Activated T-cell treated with anti-CD3 and anti-CD28 coated beads, Interleukin-2, amount 50 U/mL, for 24 hours (primary cell): ENCODE measurements at regions not wholly inside any gene's neighbourhood (a gene's known extent, or its start where the extent isn't known, plus 50 kb on each side); places are given as distances from the start of the nearest gene placed in this dataset.
"Not testable (repeated sequence)": the region's sequence is repeated elsewhere in the genome, so short reads cannot be mapped to it uniquely, and the experiment has no call there.

Experiments
- DNase-seq: peaks from one replicate; pipeline ENCODE4 v3.0.0-alpha.2; 2020
- H3K27ac Mint-ChIP-seq: 2 replicates; pipeline ENCODE4 v1.8.0; 2020; ENCODE audit warnings: mild to moderate bottlenecking, mixed read lengths
- H3K27me3 Mint-ChIP-seq: 2 replicates; pipeline ENCODE4 v1.8.0; 2020; ENCODE audit warnings: mixed read lengths
- H3K36me3 Mint-ChIP-seq: 2 replicates; pipeline ENCODE4 v1.8.0; 2020; ENCODE audit warnings: low read depth, mixed read lengths
- H3K4me1 Mint-ChIP-seq: 2 replicates; pipeline ENCODE4 v1.8.0; 2020; ENCODE audit warnings: low read depth, mixed read lengths
- H3K4me3 Mint-ChIP-seq: 2 replicates; pipeline ENCODE4 v1.8.0; 2020; ENCODE audit warnings: mild to moderate bottlenecking, moderate library complexity, mixed read lengths
- H3K9me3 Mint-ChIP-seq: 2 replicates; pipeline ENCODE4 v1.8.0; 2020; ENCODE audit warnings: mixed read lengths

GRCh38 chr14:84065811-84066210 lies 1464.1 kb upstream of the FLRT2 start:
- DNase-seq, result no peak
- H3K27me3 Mint-ChIP-seq, result no peaks in the 10 kb centered on the region
- H3K4me3 Mint-ChIP-seq, result no peak overlapping the region
- H3K36me3 Mint-ChIP-seq, result no peaks in the 10 kb centered on the region
- H3K9me3 Mint-ChIP-seq, result peaks cover 18% of the 10 kb centered on the region
- no peaks in the 10 kb centered on the region for H3K4me1 Mint-ChIP-seq
- H3K27ac Mint-ChIP-seq, result no peak overlapping the region

- H3K27ac Mint-ChIP-seq, result no peak overlapping the region
- DNase-seq, result no peak
- no peak overlapping the region for H3K4me3 Mint-ChIP-seq
- no peaks in the 10 kb centered on the region for H3K27me3 Mint-ChIP-seq
- H3K36me3 Mint-ChIP-seq, result no peaks in the 10 kb centered on the region
- H3K4me1 Mint-ChIP-seq, result no peaks in the 10 kb centered on the region
- peaks cover 15% of the 10 kb centered on the region for H3K9me3 Mint-ChIP-seq
Observed at GRCh38 chr14:84068288-84068687, 1461.7 kb upstream of the FLRT2 start.

- H3K4me1 Mint-ChIP-seq, result no peaks in the 10 kb centered on the region
- H3K36me3 Mint-ChIP-seq, result no peaks in the 10 kb centered on the region
- H3K9me3 Mint-ChIP-seq, result peaks cover 18% of the 10 kb centered on the region
- no peak overlapping the region for H3K4me3 Mint-ChIP-seq
- no peaks in the 10 kb centered on the region for H3K27me3 Mint-ChIP-seq
- no peak for DNase-seq
- no peak overlapping the region for H3K27ac Mint-ChIP-seq
Observed at GRCh38 chr14:84071061-84071460, 1458.9 kb upstream of the FLRT2 start.

- H3K27me3 Mint-ChIP-seq, result no peaks in the 10 kb centered on the region
- H3K4me1 Mint-ChIP-seq, result no peaks in the 10 kb centered on the region
- H3K4me3 Mint-ChIP-seq, result no peak overlapping the region
- DNase-seq, result no peak
- no peak overlapping the region for H3K27ac Mint-ChIP-seq
- H3K36me3 Mint-ChIP-seq, result no peaks in the 10 kb centered on the region
- H3K9me3 Mint-ChIP-seq, result peaks cover 14% of the 10 kb centered on the region
Observed at GRCh38 chr14:84074626-84075025, 1455.3 kb upstream of the FLRT2 start.

GRCh38 chr14:84080944-84081343 lies 1449.0 kb upstream of the FLRT2 start:
- Mint-ChIP-seq H3K4me1 (no peaks in the 10 kb centered on the region), H3K4me3 (no peak overlapping the region), H3K27ac (no peak overlapping the region), H3K27me3 (no peaks in the 10 kb centered on the region), H3K36me3 (no peaks in the 10 kb centered on the region), H3K9me3 (peaks cover 9% of the 10 kb centered on the region)
- DNase-seq, result no peak

- Mint-ChIP-seq H3K36me3 (no peaks in the 10 kb centered on the region), H3K9me3 (peaks cover 13% of the 10 kb centered on the region), H3K27ac (no peak overlapping the region)
Observed at GRCh38 chr14:84084056-84084630, 1445.8 kb upstream of the FLRT2 start.

GRCh38 chr14:84085493-84085892 lies 1444.5 kb upstream of the FLRT2 start:
- DNase-seq, result no peak
- Mint-ChIP-seq H3K36me3 (no peaks in the 10 kb centered on the region), H3K27ac (no peak overlapping the region), H3K4me3 (no peak overlapping the region), H3K9me3 (peaks cover 8% of the 10 kb centered on the region), H3K4me1 (no peaks in the 10 kb centered on the region), H3K27me3 (no peaks in the 10 kb centered on the region)

More at GRCh38 chr14:84084056-84084630, 1445.8 kb upstream of the FLRT2 start:
- Mint-ChIP-seq H3K4me1 (no peaks in the 10 kb centered on the region), H3K4me3 (no peak overlapping the region), H3K27me3 (no peaks in the 10 kb centered on the region)
- DNase-seq, result no peak

- no peaks in the 10 kb centered on the region for H3K4me1 Mint-ChIP-seq
- no peak overlapping the region for H3K27ac Mint-ChIP-seq
- H3K4me3 Mint-ChIP-seq, result no peak overlapping the region
Observed at GRCh38 chr14:84086714-84087113, 1443.2 kb upstream of the FLRT2 start.

GRCh38 chr14:84087986-84088531 lies 1441.9 kb upstream of the FLRT2 start:
- Mint-ChIP-seq H3K4me3 (no peak overlapping the region), H3K27me3 (no peaks in the 10 kb centered on the region), H3K4me1 (no peaks in the 10 kb centered on the region), H3K36me3 (no peaks in the 10 kb centered on the region), H3K9me3 (peaks cover 8% of the 10 kb centered on the region), H3K27ac (no peak overlapping the region)
- no peak for DNase-seq

More at GRCh38 chr14:84086714-84087113, 1443.2 kb upstream of the FLRT2 start:
- Mint-ChIP-seq H3K27me3 (no peaks in the 10 kb centered on the region), H3K9me3 (peaks cover 8% of the 10 kb centered on the region), H3K36me3 (no peaks in the 10 kb centered on the region)
- DNase-seq, result no peak

GRCh38 chr14:84090837-84091236 lies 1439.1 kb upstream of the FLRT2 start:
- H3K9me3 Mint-ChIP-seq, result peaks cover 4% of the 10 kb centered on the region
- DNase-seq, result no peak
- no peaks in the 10 kb centered on the region for H3K36me3 Mint-ChIP-seq
- H3K27ac Mint-ChIP-seq, result no peak overlapping the region
- no peaks in the 10 kb centered on the region for H3K4me1 Mint-ChIP-seq
- no peak overlapping the region for H3K4me3 Mint-ChIP-seq
- no peaks in the 10 kb centered on the region for H3K27me3 Mint-ChIP-seq

GRCh38 chr14:84095681-84096080 lies 1434.3 kb upstream of the FLRT2 start:
- H3K4me3 Mint-ChIP-seq, result no peak overlapping the region
- no peaks in the 10 kb centered on the region for H3K27me3 Mint-ChIP-seq
- H3K4me1 Mint-ChIP-seq, result no peaks in the 10 kb centered on the region
- no peak for DNase-seq
- H3K9me3 Mint-ChIP-seq, result peaks cover 9% of the 10 kb centered on the region
- no peaks in the 10 kb centered on the region for H3K36me3 Mint-ChIP-seq
- no peak overlapping the region for H3K27ac Mint-ChIP-seq

GRCh38 chr14:84098261-84098660 lies 1431.7 kb upstream of the FLRT2 start:
- no peak for DNase-seq
- H3K4me3 Mint-ChIP-seq, result no peak overlapping the region
- no peaks in the 10 kb centered on the region for H3K36me3 Mint-ChIP-seq
- H3K27ac Mint-ChIP-seq, result no peak overlapping the region
- no peaks in the 10 kb centered on the region for H3K27me3 Mint-ChIP-seq
- H3K9me3 Mint-ChIP-seq, result peaks cover 20% of the 10 kb centered on the region
- no peaks in the 10 kb centered on the region for H3K4me1 Mint-ChIP-seq

- H3K4me3 Mint-ChIP-seq, H3K27ac Mint-ChIP-seq, H3K36me3 Mint-ChIP-seq, H3K27me3 Mint-ChIP-seq, H3K4me1 Mint-ChIP-seq, DNase-seq: not testable (repeated sequence)
- H3K9me3 Mint-ChIP-seq, result peaks cover 20% of the 10 kb centered on the region
Observed at GRCh38 chr14:84099560-84099959, 1430.4 kb upstream of the FLRT2 start.

- no peaks in the 10 kb centered on the region for H3K36me3 Mint-ChIP-seq
- H3K4me1 Mint-ChIP-seq, result peaks cover 2% of the 10 kb centered on the region
- H3K9me3 Mint-ChIP-seq, result peaks cover 20% of the 10 kb centered on the region
- H3K27me3 Mint-ChIP-seq, result no peaks in the 10 kb centered on the region
- no peak overlapping the region for H3K27ac Mint-ChIP-seq
- DNase-seq, result no peak
- no peak overlapping the region for H3K4me3 Mint-ChIP-seq
Observed at GRCh38 chr14:84107835-84108343, 1422.1 kb upstream of the FLRT2 start.

GRCh38 chr14:84108746-84109457 lies 1421.0 kb upstream of the FLRT2 start:
- Mint-ChIP-seq H3K27ac (no peak overlapping the region), H3K36me3 (no peaks in the 10 kb centered on the region), H3K4me3 (no peak overlapping the region), H3K27me3 (no peaks in the 10 kb centered on the region), H3K9me3 (peaks cover 20% of the 10 kb centered on the region), H3K4me1 (peaks cover 2% of the 10 kb centered on the region)
- DNase-seq, result no peak
